Mesenchymal stem cell (in vitro differentiated cells and primary cell): ENCODE measurements at regions not wholly inside any gene's neighbourhood (a gene's known extent, or its start where the extent isn't known, plus 50 kb on each side); places are given as distances from the start of the nearest gene placed in this dataset.
A peak's percentile ranks its signal among the peaks of the same experiment; 100 is the strongest.

Experiments
- DNase-seq: peaks from one replicate; pipeline ENCODE4 v3.0.0-alpha.2; 2013
- H2AFZ ChIP-seq: one replicate; pipeline ENCODE4 v1.6.1; 2013; ENCODE audit warnings: low read depth, mild to moderate bottlenecking, control low read depth, inconsistent platforms, low read length, moderate library complexity
- H2AK5ac ChIP-seq: 2 replicates; pipeline ENCODE4 v1.6.1; 2013; ENCODE audit warnings: low read length, moderate library complexity, mild to moderate bottlenecking, inconsistent platforms; ENCODE audit not compliant: severe bottlenecking
- H2BK120ac ChIP-seq: one replicate; pipeline ENCODE4 v1.6.1; 2013; ENCODE audit warnings: low read depth, mild to moderate bottlenecking, inconsistent platforms, low read length, moderate library complexity
- H2BK12ac ChIP-seq, 2 experiments: one replicate each; pipeline ENCODE4 v1.6.1; 2013; ENCODE audit warnings: inconsistent platforms in 2 of 2, low read length in 2 of 2, mild to moderate bottlenecking in 2 of 2, moderate library complexity in 2 of 2, control low read depth in 1 of 2
- H2BK15ac ChIP-seq: one replicate; pipeline ENCODE4 v1.6.1; 2013; ENCODE audit warnings: mild to moderate bottlenecking, low read depth, inconsistent platforms; ENCODE audit not compliant: poor library complexity, severe bottlenecking
- H2BK5ac ChIP-seq: 2 replicates; pipeline ENCODE4 v1.6.1; 2013; ENCODE audit warnings: low read depth, mild to moderate bottlenecking, low read length, control low read depth, inconsistent platforms; ENCODE audit not compliant: poor library complexity, severe bottlenecking
- H3K14ac ChIP-seq, 2 experiments: one replicate each; pipeline ENCODE4 v1.6.1; 2013; ENCODE audit warnings: inconsistent platforms in 2 of 2, low read length in 2 of 2, control low read depth in 1 of 2, mild to moderate bottlenecking in 1 of 2, moderate library complexity in 1 of 2
- H3K18ac ChIP-seq, 2 experiments: one replicate each; pipeline ENCODE4 v1.6.1; 2013; ENCODE audit warnings: inconsistent platforms in 2 of 2, low read length in 2 of 2, control low read depth in 1 of 2, low read depth in 1 of 2, mild to moderate bottlenecking in 1 of 2
- H3K23ac ChIP-seq, 2 experiments: one replicate each; pipeline ENCODE4 v1.6.1; 2013; ENCODE audit warnings: inconsistent platforms in 2 of 2, low read length in 2 of 2, mild to moderate bottlenecking in 2 of 2, moderate library complexity in 2 of 2, control low read depth in 1 of 2
- H3K27ac ChIP-seq: 2 replicates; pipeline ENCODE4 v1.5.1; 2013; ENCODE audit warnings: mild to moderate bottlenecking, moderate library complexity, low read length, control low read depth, inconsistent platforms; ENCODE audit not compliant: poor library complexity, severe bottlenecking
- H3K27me3 ChIP-seq, 2 experiments: 2 replicates each; pipeline versions ENCODE4 v1.6.1 to v1.7.0; 2013; ENCODE audit warnings: low read length in 2 of 2, mild to moderate bottlenecking in 2 of 2, moderate library complexity in 2 of 2, control low read depth in 1 of 2, inconsistent platforms in 1 of 2; ENCODE audit not compliant: control insufficient read depth in 1 of 2, insufficient read depth in 1 of 2
- H3K36me3 ChIP-seq, 2 experiments: 2 replicates each; pipeline versions ENCODE4 v1.6.1 to v1.7.0; 2013; ENCODE audit warnings: low read length in 2 of 2, control low read depth in 1 of 2, inconsistent platforms in 1 of 2, low read depth in 1 of 2, mild to moderate bottlenecking in 1 of 2; ENCODE audit not compliant: insufficient read depth in 2 of 2, control insufficient read depth in 1 of 2
- H3K4ac ChIP-seq, 2 experiments: one replicate each; pipeline ENCODE4 v1.6.1; 2013; ENCODE audit warnings: inconsistent platforms in 2 of 2, low read length in 2 of 2, mild to moderate bottlenecking in 2 of 2, moderate library complexity in 2 of 2, control low read depth in 1 of 2, low read depth in 1 of 2
- H3K4me1 ChIP-seq: 2 replicates; pipeline ENCODE4 v1.6.1; 2013; ENCODE audit warnings: low read depth, low read length, control low read depth; ENCODE audit not compliant: control insufficient read depth, insufficient read depth
- H3K4me2 ChIP-seq: 2 replicates; pipeline ENCODE4 v1.6.1; 2013; ENCODE audit warnings: low read length, mild to moderate bottlenecking, inconsistent platforms; ENCODE audit not compliant: poor library complexity, severe bottlenecking
- H3K4me3 ChIP-seq, 2 experiments: 2 replicates each; pipeline versions ENCODE4 v1.5.1 to v1.7.0; 2013; ENCODE audit warnings: low read length in 2 of 2, mild to moderate bottlenecking in 2 of 2, control low read depth in 1 of 2, low read depth in 1 of 2; ENCODE audit not compliant: insufficient read depth in 1 of 2
- H3K79me1 ChIP-seq: replicated peaks from 2 replicates; pipeline ENCODE4 v1.6.1; 2013; ENCODE audit warnings: mild to moderate bottlenecking, control low read depth, low read length, inconsistent platforms; ENCODE audit not compliant: poor library complexity, severe bottlenecking
- H3K9ac ChIP-seq: 2 replicates; pipeline ENCODE4 v1.7.0; 2013; ENCODE audit warnings: mild to moderate bottlenecking, low read length, moderate library complexity
- H3K9me3 ChIP-seq: 2 replicates; pipeline ENCODE4 v1.7.0; 2013; ENCODE audit warnings: mild to moderate bottlenecking, low read length; ENCODE audit not compliant: control insufficient read depth
- H4K8ac ChIP-seq: one replicate; pipeline ENCODE4 v1.6.1; 2013; ENCODE audit warnings: inconsistent platforms, mild to moderate bottlenecking, low read length, moderate library complexity
- H4K91ac ChIP-seq: one replicate; pipeline ENCODE4 v1.6.1; 2013; ENCODE audit warnings: mild to moderate bottlenecking, low read length, inconsistent platforms
- WGBS: methylation state at CpG from one replicate; pipeline ENCODE4 v1.1.7; 2013; ENCODE audit warnings: mixed read lengths; 5-methylcytosine and 5-hydroxymethylcytosine counted together

- Histone ChIP-seq H2BK5ac (no peak overlapping the region), H3K79me1 (no peaks in the 10 kb centered on the region), H2AK5ac (no peak overlapping the region), H3K9ac (no peak overlapping the region), H3K36me3 (no peaks in the 10 kb centered on the region), H3K9me3 (no peaks in the 10 kb centered on the region), H2BK120ac (no peak overlapping the region), H4K91ac (no peak overlapping the region), H4K8ac (no peak overlapping the region), H3K27ac (no peak overlapping the region), H3K14ac (no peak overlapping the region), H3K4ac (no peak overlapping the region), H2AFZ (no peak overlapping the region), H3K27me3 (no peaks in the 10 kb centered on the region), H3K4me2 (no peak overlapping the region), H3K18ac (no peak overlapping the region), H3K4me1 (peaks cover 2% of the 10 kb centered on the region), H2BK15ac (no peak overlapping the region), H3K23ac (no peak overlapping the region), H3K4me3 (no peak overlapping the region), H2BK12ac (no peak overlapping the region)
- DNase-seq: no peak
- 71% methylated on average over 1 of the region's 1 CpG for WGBS
These were observed 304.3 kb upstream of the SALL1 start for GRCh38 chr16:51455398-51455797.

- Histone ChIP-seq H3K27ac (no peak overlapping the region), H4K8ac (no peak overlapping the region), H3K27me3 (no peaks in the 10 kb centered on the region), H2AFZ (no peak overlapping the region), H3K23ac (no peak overlapping the region), H3K18ac (no peak overlapping the region), H3K4me2 (no peak overlapping the region), H2BK120ac (no peak overlapping the region), H3K4me3 (no peak overlapping the region), H2BK15ac (no peak overlapping the region), H3K36me3 (no peaks in the 10 kb centered on the region), H2AK5ac (no peak overlapping the region), H3K4me1 (peaks cover 10% of the 10 kb centered on the region), H3K79me1 (no peaks in the 10 kb centered on the region), H2BK5ac (no peak overlapping the region), H3K9me3 (no peaks in the 10 kb centered on the region), H4K91ac (no peak overlapping the region), H3K14ac (no peak overlapping the region), H3K9ac (no peak overlapping the region), H3K4ac (no peak overlapping the region), H2BK12ac (no peak overlapping the region)
- WGBS: 82% methylated on average over 1 of the region's 1 CpG
- DNase-seq: no peak
These were observed 302.2 kb upstream of the SALL1 start for GRCh38 chr16:51453251-51453650.

GRCh38 chr16:51450909-51451308 lies 299.8 kb upstream of the SALL1 start:
- H3K27ac ChIP-seq: no peak overlapping the region
- WGBS: no CpG with 5 or more reads among the region's 3 CpGs
- no peak overlapping the region for H2BK12ac ChIP-seq
- H3K79me1 ChIP-seq: no peaks in the 10 kb centered on the region
- no peaks in the 10 kb centered on the region for H3K36me3 ChIP-seq
- H3K4me1 ChIP-seq: peaks cover 10% of the 10 kb centered on the region
- H3K4me3 ChIP-seq: no peak overlapping the region
- H3K9ac ChIP-seq: no peak overlapping the region
- H3K27me3 ChIP-seq: no peaks in the 10 kb centered on the region
- H3K9me3 ChIP-seq: no peaks in the 10 kb centered on the region
- H4K8ac ChIP-seq: no peak overlapping the region
- no peak overlapping the region for H2BK15ac ChIP-seq
- no peak overlapping the region for H3K4ac ChIP-seq
- no peak overlapping the region for H4K91ac ChIP-seq
- no peak overlapping the region for H2BK120ac ChIP-seq
- H2BK5ac ChIP-seq: no peak overlapping the region
- no peak overlapping the region for H3K4me2 ChIP-seq
- no peak overlapping the region for H3K14ac ChIP-seq
- no peak overlapping the region for H3K23ac ChIP-seq
- no peak overlapping the region for H2AFZ ChIP-seq
- no peak overlapping the region for H3K18ac ChIP-seq
- DNase-seq: no peak
- H2AK5ac ChIP-seq: no peak overlapping the region

- no peak overlapping the region for H3K9ac ChIP-seq
These were observed 299.3 kb upstream of the SALL1 start for GRCh38 chr16:51450376-51450775.

More at GRCh38 chr16:51450376-51450775, 299.3 kb upstream of the SALL1 start:
- Histone ChIP-seq H3K36me3 (no peaks in the 10 kb centered on the region), H4K91ac (no peak overlapping the region), H3K4ac (no peak overlapping the region), H3K79me1 (no peaks in the 10 kb centered on the region), H3K4me2 (no peak overlapping the region), H4K8ac (no peak overlapping the region), H3K4me1 (peaks cover 10% of the 10 kb centered on the region), H2AK5ac (peak overlapping the region; percentile 64), H3K14ac (no peak overlapping the region), H3K23ac (no peak overlapping the region), H3K27ac (peak overlapping the region; percentile 58), H2BK15ac (no peak overlapping the region), H3K4me3 (no peak overlapping the region), H3K9me3 (no peaks in the 10 kb centered on the region), H2BK120ac (no peak overlapping the region), H3K18ac (no peak overlapping the region), H2BK5ac (peak overlapping the region; percentile 24), H3K27me3 (no peaks in the 10 kb centered on the region), H2BK12ac (no peak overlapping the region), H2AFZ (no peak overlapping the region)
- no peak for DNase-seq
- 52% methylated on average over 4 of the region's 7 CpGs for WGBS
